Astrocyte of the spinal cord (primary cell): ENCODE measurements at regions not wholly inside any gene's neighbourhood (a gene's known extent, or its start where the extent isn't known, plus 50 kb on each side); places are given as distances from the start of the nearest gene placed in this dataset.
"Not testable (repeated sequence)": the region's sequence is repeated elsewhere in the genome, so short reads cannot be mapped to it uniquely, and the experiment has no call there.

Source experiments
- DNase-seq: peaks from one replicate; pipeline ENCODE4 v3.0.0; 2011; ENCODE audit warnings: low read depth, low spot score
- H3K4me3 ChIP-seq: 2 replicates; pipeline ENCODE4 v1.5.1; 2011; ENCODE audit warnings: low read depth, mild to moderate bottlenecking, low read length, moderate library complexity
- in situ Hi-C: cut with HindIII; loops from 2 replicates; pipeline ENCODE4 v1.10.0; 2017; ENCODE audit warnings: low sequenced_read_pairs

DNA sequence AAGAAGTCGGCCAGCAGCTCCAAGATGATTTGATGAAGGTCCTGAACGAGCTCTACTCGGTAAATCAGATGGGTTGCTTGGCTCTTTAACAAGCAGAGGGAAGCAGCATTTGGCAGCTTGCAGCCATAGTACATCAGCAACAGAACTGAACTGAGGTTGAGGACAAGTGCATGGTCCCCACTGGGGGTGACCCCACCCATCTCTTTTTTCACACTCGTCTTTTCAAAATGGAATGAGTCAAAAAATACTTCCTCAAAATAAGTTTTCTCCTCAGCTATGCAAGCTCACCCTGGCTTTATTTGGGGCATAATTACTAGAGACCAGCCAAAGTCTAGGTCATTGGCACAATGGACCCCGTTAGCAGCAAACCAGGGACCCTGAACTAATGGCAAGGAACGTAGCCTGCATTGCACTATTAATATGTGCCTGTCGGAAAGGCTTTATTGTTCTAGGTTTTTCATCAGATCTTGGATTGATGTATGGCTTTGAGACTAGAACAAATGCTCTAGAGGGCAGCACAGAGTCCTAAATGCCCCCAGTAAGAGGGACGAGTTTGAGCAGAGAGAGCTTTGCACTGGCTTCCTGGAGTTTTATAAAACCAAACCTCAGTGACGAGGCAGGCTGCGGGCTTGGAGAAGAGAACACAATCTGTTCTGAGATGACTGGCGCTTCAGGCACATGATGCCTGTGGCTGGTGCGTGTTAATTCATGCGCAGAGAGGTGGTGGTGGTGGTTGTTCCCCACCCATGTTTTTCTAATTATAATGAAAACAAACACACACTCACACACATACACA lies 74.2 kb upstream of the FAM72C start:
- H3K4me3 ChIP-seq, DNase-seq, in situ Hi-C loops: not testable (repeated sequence)

DNA sequence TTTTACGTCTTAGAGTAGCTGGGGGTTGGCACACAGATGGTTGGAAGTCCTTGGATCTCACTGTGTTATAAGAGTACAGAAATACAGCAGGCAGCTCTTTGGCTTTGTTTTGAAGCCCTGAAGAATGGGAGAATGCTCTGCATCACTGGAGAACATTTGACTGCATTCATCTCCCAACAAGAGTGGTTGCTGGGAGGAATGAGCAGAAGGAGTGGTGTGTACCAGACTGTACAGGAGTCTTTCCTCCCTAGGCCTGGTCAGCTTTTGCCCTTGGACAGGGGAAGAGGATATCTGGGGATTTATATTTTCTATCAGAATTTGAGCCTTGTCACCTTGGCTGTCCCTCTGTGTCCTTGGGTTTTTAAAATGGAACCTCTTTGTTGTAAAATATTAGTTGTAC lies 70.5 kb upstream of the FAM72C start:
- DNase-seq, H3K4me3 ChIP-seq, in situ Hi-C loops: not testable (repeated sequence)

DNA sequence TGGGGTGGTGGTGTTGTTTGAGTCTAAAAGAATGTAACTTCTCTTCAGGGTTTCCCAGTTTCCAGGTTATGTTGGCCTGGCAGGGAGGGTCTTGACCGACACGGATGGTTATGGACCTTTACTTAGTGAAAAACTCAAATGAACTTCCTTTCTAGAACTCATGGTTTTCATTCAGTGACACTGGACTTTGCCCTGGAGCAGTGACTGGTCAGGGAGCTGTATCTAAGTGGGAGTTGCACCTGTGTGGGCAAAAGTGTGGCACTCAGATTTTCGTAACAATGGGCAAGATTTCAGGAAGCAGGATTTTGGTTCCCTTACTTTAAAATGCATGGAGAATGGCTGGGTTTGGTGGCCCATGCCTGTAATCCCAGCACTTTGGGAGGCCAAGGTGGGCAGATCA lies 68.5 kb upstream of the FAM72C start:
- H3K4me3 ChIP-seq, DNase-seq, in situ Hi-C loops: not testable (repeated sequence)

DNA sequence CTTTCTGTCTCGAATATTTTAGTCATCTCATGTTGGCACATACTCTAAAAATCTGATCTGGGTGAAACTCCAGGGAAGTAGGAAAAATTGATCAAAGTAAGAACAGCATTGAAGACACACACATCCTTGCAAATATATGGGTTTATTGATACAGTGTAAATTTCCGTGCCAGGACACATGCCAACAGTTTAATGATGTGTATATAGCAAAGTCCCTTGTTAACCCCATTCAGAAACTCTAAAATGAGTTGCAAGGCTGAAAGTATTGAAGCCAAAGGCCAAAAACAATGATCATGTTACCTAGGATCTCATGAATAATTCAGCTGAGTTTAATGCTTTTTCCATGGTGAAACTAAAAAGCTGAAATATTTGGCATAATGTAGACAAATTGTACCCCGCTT lies 62.3 kb upstream of the FAM72C start:
- in situ Hi-C loops, DNase-seq, H3K4me3 ChIP-seq: not testable (repeated sequence)

- in situ Hi-C loops, DNase-seq, H3K4me3 ChIP-seq: not testable (repeated sequence)
Measured at GRCh38 chr1:144031550-144031949, 59.8 kb upstream of the FAM72C start.

- in situ Hi-C loops, H3K4me3 ChIP-seq, DNase-seq: not testable (repeated sequence)
Measured at GRCh38 chr1:144026022-144026421, 54.2 kb upstream of the FAM72C start.

DNA sequence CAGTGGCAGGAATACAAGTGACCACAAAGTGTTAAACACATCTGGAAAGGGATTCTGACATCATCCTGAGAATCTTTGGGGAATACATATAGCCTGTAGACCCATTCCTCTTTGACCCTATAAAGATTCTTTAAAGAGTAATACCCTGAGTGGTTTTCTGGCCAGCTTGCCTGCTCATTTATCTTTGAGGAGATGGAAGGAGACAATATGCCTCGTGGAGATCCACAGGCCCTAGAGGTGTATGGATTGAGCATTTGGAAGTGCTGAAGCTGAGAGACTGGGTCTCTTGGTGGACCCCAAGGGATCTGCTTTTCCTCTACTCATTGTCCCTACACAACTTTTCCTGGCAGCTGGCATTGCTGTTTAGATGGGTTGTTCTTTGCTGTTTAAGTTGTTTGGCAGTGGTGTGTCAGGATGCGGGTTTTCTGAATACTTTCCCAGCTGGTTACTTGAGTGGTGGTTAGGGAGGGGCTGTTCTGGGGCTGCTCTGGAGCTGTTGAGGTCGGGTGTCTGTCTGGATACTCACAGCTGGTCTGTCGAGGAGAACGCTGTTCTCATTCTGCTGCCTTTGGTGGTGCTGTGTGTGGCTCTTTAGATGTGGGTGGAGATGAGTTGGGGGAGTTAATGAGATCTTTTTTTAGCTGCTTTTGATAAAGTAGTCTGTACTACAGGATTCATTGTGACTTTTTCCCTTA lies 50.1 kb upstream of the FAM72C start:
- H3K4me3 ChIP-seq, in situ Hi-C loops, DNase-seq: not testable (repeated sequence)
